Endometrium (tissue), 2 donors: ENCODE measurements at regions not wholly inside any gene's neighbourhood (a gene's known extent, or its start where the extent isn't known, plus 50 kb on each side); places are given as distances from the start of the nearest gene placed in this dataset.
"Not testable (repeated sequence)": the region's sequence is repeated elsewhere in the genome, so short reads cannot be mapped to it uniquely, and the experiment has no call there.

Experiments used
- FAIRE-seq: peaks from 2 replicates; lab custom pipeline; 2012; peaks lifted over from hg19 to GRCh38; lab: Jason Lieb, UNC
- donor health status: control.
- donor health status: control.

DNA sequence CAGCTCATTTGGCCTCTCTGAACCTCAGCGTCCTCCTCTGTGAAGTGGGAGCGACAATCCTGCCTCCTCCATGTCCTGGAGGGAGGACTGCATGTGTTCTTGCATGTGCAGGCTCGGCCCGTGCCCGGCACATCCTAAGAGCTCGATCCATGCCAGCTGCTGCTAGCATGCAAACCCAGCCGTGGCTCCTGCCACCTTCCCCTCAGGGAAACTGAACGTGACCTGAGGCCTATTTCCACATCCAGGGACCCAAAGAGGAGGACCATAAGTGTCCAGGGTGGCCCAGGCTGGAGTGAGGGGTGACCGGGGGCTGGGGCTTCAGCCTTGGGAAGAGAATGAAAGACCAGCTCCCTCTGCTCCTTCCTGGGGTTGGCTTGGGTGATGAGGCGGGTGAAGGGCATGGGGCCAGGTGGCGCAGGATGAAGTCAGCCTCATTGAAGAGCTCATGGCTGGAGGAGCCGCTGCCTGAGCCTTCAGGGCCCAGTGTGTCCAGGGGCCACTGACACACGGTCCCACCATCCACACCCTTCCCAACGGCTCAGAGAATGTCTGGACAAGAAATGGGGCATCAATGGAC is 115.7 kb upstream of the AKAP13 start:
- not testable (repeated sequence) for FAIRE-seq

DNA sequence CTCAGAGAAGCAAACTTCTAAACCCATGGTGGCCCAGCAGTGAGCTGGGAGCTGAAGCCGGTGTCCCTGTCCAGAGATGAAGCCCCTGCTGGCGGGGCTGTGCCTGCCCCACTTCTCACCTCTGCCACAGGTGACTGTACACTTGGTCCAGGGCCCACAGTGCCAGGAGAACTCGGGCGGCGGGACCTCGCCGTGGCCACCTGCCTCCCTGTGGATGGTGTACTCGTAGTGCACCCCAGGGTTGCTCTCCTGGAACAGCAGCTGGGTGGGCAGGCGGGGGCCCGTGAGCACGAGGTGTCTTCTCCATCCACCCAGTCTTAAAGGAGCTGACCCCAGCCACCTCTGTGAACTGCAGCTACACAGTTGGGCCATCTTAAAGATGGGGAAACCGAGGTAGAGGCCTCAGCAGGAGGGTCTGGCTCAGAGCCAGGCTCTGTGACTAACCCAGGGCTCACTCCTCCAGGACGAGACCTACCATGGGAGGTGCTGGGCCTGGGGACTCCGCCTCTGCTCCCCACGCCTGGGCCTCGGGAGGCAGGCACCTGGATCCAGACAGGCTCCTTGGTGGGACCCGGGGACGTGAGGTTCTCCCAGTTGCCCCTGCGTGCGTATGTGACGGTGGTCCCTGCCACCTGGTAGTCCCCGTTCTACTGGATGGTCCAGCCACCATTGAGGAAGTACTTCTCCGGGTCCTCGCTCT is 113.1 kb upstream of the AKAP13 start:
- not testable (repeated sequence) for FAIRE-seq

GRCh38 chr15:85274315-85275050 is 105.9 kb upstream of the AKAP13 start:
- no peak for FAIRE-seq

- FAIRE-seq, result no peak
These were observed 103.9 kb upstream of the AKAP13 start for GRCh38 chr15:85276508-85276907.

DNA sequence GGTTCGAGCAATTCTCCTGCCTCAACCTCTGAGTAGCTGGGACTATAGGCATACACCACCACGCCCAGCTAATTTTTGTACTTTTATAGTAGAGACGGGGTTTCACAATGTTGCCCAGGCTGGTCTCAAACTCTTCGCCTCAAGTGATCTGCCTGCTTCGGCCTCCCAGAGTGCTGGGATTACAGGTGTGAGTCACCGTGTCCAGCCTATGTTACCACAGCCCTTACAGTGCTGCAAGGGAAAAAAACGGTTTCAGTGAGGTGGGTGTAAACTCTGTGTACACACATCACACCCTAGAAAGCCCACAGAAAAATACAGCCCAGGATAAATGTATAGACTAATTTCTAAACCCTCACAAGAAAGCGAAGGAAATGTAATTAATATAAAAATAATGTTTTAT is 103.5 kb upstream of the AKAP13 start:
- FAIRE-seq, result no peak

DNA sequence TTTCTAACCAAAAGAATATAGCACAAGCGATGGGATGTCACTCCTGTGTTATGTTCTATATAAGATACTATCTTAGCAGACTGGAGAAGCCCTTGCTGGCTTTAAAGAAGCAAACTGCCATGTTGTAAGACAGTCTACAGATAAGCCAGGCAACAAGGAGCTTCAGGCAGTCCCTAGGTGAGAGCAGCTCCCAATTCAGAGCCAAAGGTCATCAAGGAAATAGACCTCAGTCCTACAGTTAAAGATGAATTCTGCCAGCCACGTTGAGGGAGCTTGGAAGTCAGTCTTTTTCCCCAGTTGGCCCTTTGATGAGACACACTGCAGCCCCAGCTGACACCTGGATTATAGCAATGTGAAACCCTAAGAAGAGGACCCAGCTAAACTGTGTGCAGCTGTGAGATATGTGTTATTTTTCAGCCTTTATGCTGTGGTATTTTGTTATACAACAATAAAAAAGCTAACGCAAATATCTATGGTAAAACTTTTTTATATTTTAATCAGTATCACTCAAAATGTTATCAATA is 102.5 kb upstream of the AKAP13 start:
- FAIRE-seq, result no peak

DNA sequence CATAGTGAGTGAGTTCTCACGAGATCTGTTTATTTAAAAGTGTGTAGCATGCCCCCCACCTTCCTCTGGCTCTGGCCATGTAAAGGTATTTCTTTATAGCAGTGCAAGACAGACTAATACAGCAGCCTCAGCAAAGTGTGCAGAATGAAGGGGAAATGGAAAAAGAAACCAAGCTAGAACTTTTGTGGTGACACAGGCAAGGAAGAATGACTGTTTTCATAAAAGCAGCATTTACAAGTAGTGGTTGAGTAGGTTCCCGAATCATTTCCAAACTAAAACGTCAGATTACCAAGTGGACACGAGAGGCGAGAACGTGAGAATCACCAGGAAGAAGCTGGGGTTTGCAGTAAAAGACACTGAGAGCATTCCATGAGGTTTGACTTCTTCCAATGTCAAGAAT is 100.2 kb upstream of the AKAP13 start:
- FAIRE-seq, result no peak

- no peak for FAIRE-seq
These were observed 99.0 kb upstream of the AKAP13 start for GRCh38 chr15:85281293-85281882.

DNA sequence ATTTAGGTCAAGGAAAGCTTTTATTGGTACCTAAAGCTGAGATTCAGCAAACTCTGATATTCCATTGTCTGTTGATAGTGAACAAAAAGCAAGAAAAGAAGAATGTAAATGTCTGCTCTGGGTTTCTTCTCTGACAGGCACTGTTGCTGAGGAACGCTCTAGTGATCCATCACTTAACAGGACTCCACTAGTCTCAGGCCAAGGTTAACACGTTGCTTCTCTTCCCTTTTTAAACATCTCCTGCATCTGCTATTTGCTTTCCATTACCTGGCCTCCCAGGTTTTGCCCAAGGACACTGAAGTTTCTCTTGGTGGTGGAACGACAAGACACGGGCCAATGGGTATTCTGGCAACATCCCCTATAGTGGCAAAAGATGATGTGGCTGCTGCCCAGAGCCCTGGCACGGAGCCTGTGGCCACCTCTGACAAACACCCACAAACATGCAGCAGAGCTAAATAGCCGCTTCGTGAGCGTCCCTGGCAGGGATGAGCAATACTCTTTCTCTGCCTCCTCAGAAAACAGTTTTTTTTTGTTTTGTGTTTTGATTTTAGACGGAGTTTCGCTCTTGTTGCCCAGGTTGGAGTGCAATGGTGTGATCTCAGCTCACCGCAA is 97.8 kb upstream of the AKAP13 start:
- FAIRE-seq, result no peak

DNA sequence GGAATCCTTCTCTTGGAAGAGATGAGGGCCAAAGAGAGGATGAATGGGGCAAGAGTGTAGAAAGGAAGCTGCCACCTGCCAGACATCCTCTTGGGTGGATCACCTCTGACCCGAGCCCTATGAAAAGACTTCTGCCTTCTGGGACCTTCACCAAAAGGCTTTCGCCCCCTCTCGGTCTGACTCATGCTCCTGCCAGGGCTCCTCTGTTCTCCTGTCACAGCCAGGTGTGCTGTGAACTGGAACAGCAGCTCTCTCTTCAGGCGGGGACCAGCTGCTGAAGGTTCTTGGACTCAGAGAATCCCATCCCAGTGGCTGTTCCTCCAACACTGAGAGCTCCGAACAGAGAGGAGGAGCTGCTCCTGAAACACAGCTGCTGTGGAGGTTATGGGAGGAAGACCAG is 96.6 kb upstream of the AKAP13 start:
- not testable (repeated sequence) for FAIRE-seq

DNA sequence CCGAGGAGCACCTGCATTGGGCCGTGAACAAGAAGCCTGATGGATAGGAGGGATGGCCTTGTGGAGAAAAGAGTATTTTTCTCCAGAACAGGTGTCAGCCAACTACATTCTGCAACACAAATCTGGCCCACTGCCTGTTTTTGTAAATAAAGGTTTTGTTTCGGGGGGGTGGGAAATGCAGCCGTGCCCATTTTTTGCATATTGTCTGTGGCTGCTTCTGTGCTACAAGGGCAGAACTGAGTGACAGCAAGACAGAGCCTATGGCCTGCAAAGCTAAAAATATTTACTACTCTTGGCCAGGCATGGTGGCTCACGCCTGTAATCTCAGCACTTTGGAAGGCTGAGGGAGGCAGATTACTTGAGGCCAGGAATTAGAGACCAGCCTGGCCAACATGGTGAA is 95.9 kb upstream of the AKAP13 start:
- FAIRE-seq, result no peak

GRCh38 chr15:85289677-85290365 is 90.6 kb upstream of the AKAP13 start:
- FAIRE-seq, result no peak

- not testable (repeated sequence) for FAIRE-seq
These were observed 87.8 kb upstream of the AKAP13 start for GRCh38 chr15:85292583-85292982.

DNA sequence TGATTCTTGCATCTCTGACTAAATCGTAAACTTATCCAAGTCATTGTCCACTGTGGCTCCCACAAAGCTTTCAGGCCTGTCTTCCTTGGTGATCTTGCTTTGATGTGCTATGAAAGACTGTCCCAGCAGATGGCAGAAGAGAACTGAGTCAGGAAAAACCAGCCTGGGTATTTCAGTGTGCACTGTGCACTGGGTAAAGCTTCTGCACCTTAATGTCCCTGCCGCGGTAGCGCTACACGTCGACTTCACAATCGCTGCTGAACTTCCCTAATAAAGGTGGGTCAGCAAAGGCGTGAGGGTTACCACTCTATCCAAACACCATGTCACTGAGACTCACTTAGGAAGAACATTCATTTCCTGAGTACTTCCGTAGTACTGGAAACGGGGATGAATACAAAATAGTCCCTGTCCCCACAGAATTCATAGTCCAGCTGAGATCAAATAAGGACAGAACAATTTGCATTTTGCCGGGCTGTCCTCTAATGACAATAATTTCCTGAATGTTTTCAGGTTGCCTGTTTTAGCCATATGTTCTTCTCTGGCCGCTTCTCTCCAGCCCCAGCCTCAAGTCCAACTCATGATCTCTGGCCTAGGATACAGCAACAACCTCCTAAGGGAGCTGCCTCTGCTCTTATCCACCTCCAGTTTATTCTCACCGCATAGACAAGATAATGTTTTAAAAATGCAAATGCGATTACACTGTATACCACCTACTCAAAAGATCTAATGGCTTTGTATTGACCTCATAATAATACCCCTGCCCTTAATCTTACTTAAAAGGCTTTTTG is 83.6 kb upstream of the AKAP13 start:
- FAIRE-seq, result peak; percentile 29

DNA sequence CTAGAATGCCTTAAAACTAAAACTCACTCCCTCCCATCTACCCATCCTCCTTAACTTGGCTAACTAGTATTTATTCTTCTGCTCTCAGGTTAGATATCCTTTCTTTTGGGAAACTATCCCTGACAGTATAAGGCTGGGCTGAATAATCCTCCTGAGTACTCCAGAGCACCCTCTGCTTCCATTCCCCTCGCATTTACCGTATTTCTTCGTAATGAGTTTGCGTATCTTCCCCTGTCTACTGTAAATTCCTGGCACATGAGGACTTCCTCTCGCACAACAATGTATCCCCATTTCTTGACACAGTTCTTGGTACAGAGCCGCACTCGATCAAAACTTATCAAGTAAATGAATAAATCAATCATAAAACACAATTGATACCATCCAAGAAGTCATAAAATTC is 82.9 kb upstream of the AKAP13 start:
- no peak for FAIRE-seq

- FAIRE-seq, result no peak
These were observed 82.0 kb upstream of the AKAP13 start for GRCh38 chr15:85298366-85298765.

DNA sequence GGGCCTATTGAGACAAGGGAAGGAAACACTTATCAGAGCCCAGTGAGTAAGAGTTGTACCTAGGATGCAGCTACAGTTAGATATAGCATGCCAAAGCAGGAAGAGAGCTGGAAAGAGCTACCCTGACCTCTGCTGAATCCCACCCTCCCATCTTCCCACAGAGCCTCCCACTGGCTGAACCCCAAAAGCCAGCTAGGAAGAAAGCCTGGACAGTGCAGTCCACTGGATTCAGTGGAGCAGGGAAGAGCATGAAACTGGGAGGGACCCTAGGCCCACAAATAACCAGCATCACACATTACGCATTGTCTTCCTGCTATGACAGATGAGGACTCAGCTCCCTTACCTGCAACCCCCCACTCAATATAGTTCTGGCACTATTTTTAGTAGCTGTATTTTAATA is 81.5 kb upstream of the AKAP13 start:
- no peak for FAIRE-seq

GRCh38 chr15:85302271-85302670 is 78.1 kb upstream of the AKAP13 start:
- no peak for FAIRE-seq

DNA sequence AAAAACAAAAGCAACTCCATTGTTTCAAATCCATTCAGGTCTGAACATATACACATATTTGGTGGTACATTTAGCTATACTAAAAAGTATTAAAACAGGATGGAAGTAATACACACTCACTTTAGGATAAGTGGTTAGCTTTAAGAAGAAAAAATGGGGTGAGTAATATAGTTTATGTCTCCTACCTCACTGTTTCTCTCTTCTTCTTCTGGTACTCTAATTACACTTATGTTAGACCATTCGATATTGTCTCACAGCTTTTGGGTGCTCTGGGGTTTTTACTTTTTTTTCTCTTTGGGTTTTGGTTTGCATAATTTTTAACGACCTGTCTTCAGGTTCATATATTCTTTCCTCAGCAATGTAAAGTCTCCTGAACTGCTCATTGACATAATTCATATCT is 75.4 kb upstream of the AKAP13 start:
- FAIRE-seq, result no peak

- no peak for FAIRE-seq
These were observed 73.3 kb upstream of the AKAP13 start for GRCh38 chr15:85306946-85307686.
